ENCODE measurements at regions not wholly inside any gene's neighbourhood (a gene's known extent, or its start where the extent isn't known, plus 50 kb on each side); places are given as distances from the start of the nearest gene placed in this dataset.

- ChIA-PET POLR2A (no interaction called here), CTCF (ENCODE audit: low intra/inter-chr PET ratio) (no interaction called here)
- H3K9me3 ChIP-seq (replicated peaks; ENCODE audit: control insufficient read depth, insufficient read depth, low read depth, low read length) = no peaks in the 10 kb centered on the region
- ATAC-seq (no peak), DNase-seq (ENCODE audit: extremely low read depth in 1 of 4, low spot score in 3 of 4) (no peak), FAIRE-seq (no peak)
- intact Hi-C loops (cut with micrococcal nuclease) = no loop called here
- H3K4me1 ChIP-seq (replicated peaks in 1 of 2; ENCODE audit: control insufficient read depth in 2 of 2, insufficient read depth in 2 of 2, low read length in 2 of 2) = no peaks in the 10 kb centered on the region; a peak in 1 of 5 replicates
- no peak overlapping the region for H3K4me2 ChIP-seq (ENCODE audit: insufficient read depth, low read length)
- no peak for TF ChIP-seq SMAD2 (IDR thresholded peaks at IDR 0.05; ENCODE audit: low read depth, low read length)
- no peak for TF ChIP-seq BHLHE40 (IDR thresholded peaks at IDR 0.05; ENCODE audit: low read length)
- no peak for TF ChIP-seq SIX5 (IDR thresholded peaks at IDR 0.05; ENCODE audit: borderline replicate concordance in 1 of 2, insufficient read depth in 1 of 2, low read depth in 1 of 2, low read length in 2 of 2)
- no peak for TF ChIP-seq GABPB2 (CRISPR knock-in tag; conservative IDR thresholded peaks at IDR 0.05)
- no peaks in the 10 kb centered on the region for H3K36me3 ChIP-seq (ENCODE audit: control insufficient read depth, insufficient read depth, low read length)
- no peaks in the 10 kb centered on the region for H3K27me3 ChIP-seq (ENCODE audit: control insufficient read depth in 2 of 2, insufficient read depth in 2 of 2, low read length in 2 of 2)
- H2AFZ ChIP-seq (ENCODE audit: low read depth, low read length) = no peak overlapping the region
- no peak overlapping the region for H3K9ac ChIP-seq (ENCODE audit: insufficient read depth in 1 of 2, low read depth in 2 of 2, low read length in 2 of 2)
- no peaks in the 10 kb centered on the region for H3K9me1 ChIP-seq (ENCODE audit: control insufficient read depth, insufficient read depth, low read length)
- 0% methylated on average over 1 of the region's 1 CpG for WGBS (ENCODE audit: insufficient coverage, low coverage, missing lambda C conversion rate)
- no peaks in the 10 kb centered on the region for H4K20me1 ChIP-seq (replicated peaks; ENCODE audit: control insufficient read depth, insufficient read depth, low read length)
- no peaks in the 10 kb centered on the region for H3K79me2 ChIP-seq (ENCODE audit: control insufficient read depth, insufficient read depth, low read length)
- in situ Hi-C loops (cut with MboI) = no loop called here
- H3K27ac ChIP-seq (ENCODE audit: extremely low read depth, low read depth, low read length) = no peak overlapping the region
- BruUV-seq (replicated peaks) = no TSS peak
- no peak overlapping the region for H3K4me3 ChIP-seq
Measured at GRCh38 chrX:139297638-139298037, 232.9 kb upstream of the F9 start.

GRCh38 chrX:139293991-139294390 lies 236.5 kb upstream of the F9 start:
- no peaks in the 10 kb centered on the region for H3K79me2 ChIP-seq (ENCODE audit: control insufficient read depth, insufficient read depth, low read length)
- H4K20me1 ChIP-seq (replicated peaks; ENCODE audit: control insufficient read depth, insufficient read depth, low read length) = no peaks in the 10 kb centered on the region
- FAIRE-seq (no peak), ATAC-seq (no peak), DNase-seq (ENCODE audit: extremely low read depth in 1 of 4, low spot score in 3 of 4) (no peak)
- ChIA-PET POLR2A (no interaction called here), CTCF (ENCODE audit: low intra/inter-chr PET ratio) (no interaction called here)
- H3K4me1 ChIP-seq (replicated peaks in 1 of 2; ENCODE audit: control insufficient read depth in 2 of 2, insufficient read depth in 2 of 2, low read length in 2 of 2) = no peaks in the 10 kb centered on the region; a peak in 1 of 5 replicates
- H3K36me3 ChIP-seq (ENCODE audit: control insufficient read depth, insufficient read depth, low read length) = no peaks in the 10 kb centered on the region
- H3K27ac ChIP-seq (ENCODE audit: extremely low read depth, low read depth, low read length) = no peak overlapping the region
- H3K9ac ChIP-seq (ENCODE audit: insufficient read depth in 1 of 2, low read depth in 2 of 2, low read length in 2 of 2) = no peak overlapping the region
- H3K9me3 ChIP-seq (replicated peaks; ENCODE audit: control insufficient read depth, insufficient read depth, low read depth, low read length) = no peaks in the 10 kb centered on the region
- in situ Hi-C loops (cut with MboI) (no loop called here), intact Hi-C loops (cut with micrococcal nuclease) (no loop called here)
- H3K4me2 ChIP-seq (ENCODE audit: insufficient read depth, low read length) = no peak overlapping the region
- H2AFZ ChIP-seq (ENCODE audit: low read depth, low read length) = no peak overlapping the region
- WGBS (ENCODE audit: insufficient coverage, low coverage, missing lambda C conversion rate) = 5% methylated on average over 4 of the region's 4 CpGs
- no peak overlapping the region for H3K4me3 ChIP-seq
- H3K9me1 ChIP-seq (ENCODE audit: control insufficient read depth, insufficient read depth, low read length) = no peaks in the 10 kb centered on the region
- H3K27me3 ChIP-seq (ENCODE audit: control insufficient read depth in 2 of 2, insufficient read depth in 2 of 2, low read length in 2 of 2) = no peaks in the 10 kb centered on the region
- BruUV-seq (replicated peaks) = no TSS peak
- no peak for TF ChIP-seq USF1 (CRISPR knock-in tag; IDR thresholded peaks at IDR 0.05)
- TF ChIP-seq HMG20B (CRISPR knock-in tag; IDR thresholded peaks at IDR 0.05) = no peak
- no peak for TF ChIP-seq ZNF778 (CRISPR knock-in tag; IDR thresholded peaks at IDR 0.05)
- TF ChIP-seq MITF (IDR thresholded peaks at IDR 0.05) = no peak
- no peak for TF ChIP-seq KHSRP (IDR thresholded peaks at IDR 0.05)
- TF ChIP-seq ZNF696 (CRISPR knock-in tag; conservative IDR thresholded peaks at IDR 0.05) = no peak
- no peak for TF ChIP-seq HNRNPK (IDR thresholded peaks at IDR 0.05; ENCODE audit: low read depth, low read length, poor library complexity, severe bottlenecking)
- no peak for TF ChIP-seq NCOA1 (IDR thresholded peaks at IDR 0.05; ENCODE audit: low read depth)
- TF ChIP-seq OTX1 (CRISPR knock-in tag; IDR thresholded peaks at IDR 0.05) = no peak
- no peak for TF ChIP-seq SMAD4 (CRISPR knock-in tag; conservative IDR thresholded peaks at IDR 0.05)
- TF ChIP-seq TBL1XR1 (IDR thresholded peaks at IDR 0.05; ENCODE audit: low read length in 2 of 2) = no peak
- no peak for TF ChIP-seq SNIP1 (IDR thresholded peaks at IDR 0.05; ENCODE audit: low read depth)
- no peak for TF ChIP-seq NFYB (IDR thresholded peaks at IDR 0.05; ENCODE audit: extremely low read depth, insufficient read length)
- no peak for TF ChIP-seq SREBF1 (IDR thresholded peaks at IDR 0.05; ENCODE audit: borderline replicate concordance, low read depth, low read length)
